ENCODE measurements at regions not wholly inside any gene's neighbourhood (a gene's known extent, or its start where the extent isn't known, plus 50 kb on each side); places are given as distances from the start of the nearest gene placed in this dataset.

GRCh38 chr13:85588359-85588758 lies 210.9 kb downstream of the SLITRK6 start:
- Histone ChIP-seq H3K27me3 (replicated peaks in 1 of 2; ENCODE audit: control insufficient read depth in 2 of 2, insufficient read depth in 2 of 2, low read length in 1 of 2) (no peaks in the 10 kb centered on the region), H4K20me1 (ENCODE audit: control insufficient read depth, insufficient read depth) (no peaks in the 10 kb centered on the region), H3K36me3 (ENCODE audit: control insufficient read depth in 2 of 2, insufficient read depth in 2 of 2, low read length in 1 of 2) (no peaks in the 10 kb centered on the region), H3K9ac (ENCODE audit: control insufficient read depth, insufficient read depth, low read length) (no peak overlapping the region), H3K79me2 (ENCODE audit: control insufficient read depth, insufficient read depth, low read length) (no peaks in the 10 kb centered on the region), H3K4me3 (no peak overlapping the region), H3K9me3 (replicated peaks; ENCODE audit: control insufficient read depth, insufficient read depth, low read length) (no peaks in the 10 kb centered on the region), H3K4me2 (ENCODE audit: control insufficient read depth, insufficient read depth) (no peak overlapping the region), H3K4me1 (ENCODE audit: control insufficient read depth, insufficient read depth, low read length) (no peaks in the 10 kb centered on the region), H2AFZ (ENCODE audit: control insufficient read depth, low read depth, low read length) (no peak overlapping the region), H3K27ac (ENCODE audit: control insufficient read depth, insufficient read depth) (no peak overlapping the region)
- no peak for TF ChIP-seq PKNOX1 (IDR thresholded peaks at IDR 0.05)
- no peak for TF ChIP-seq MEF2B (IDR thresholded peaks at IDR 0.05; ENCODE audit: partially characterized antibody, poor library complexity, severe bottlenecking)
- TF ChIP-seq NRF1 (conservative IDR thresholded peaks at IDR 0.05; ENCODE audit: low read depth, low read length), result no peak
- TF ChIP-seq BACH1 (IDR thresholded peaks at IDR 0.05; ENCODE audit: borderline replicate concordance), result no peak
- TF ChIP-seq FOXK2 (IDR thresholded peaks at IDR 0.05), result no peak
- BruUV-seq (replicated peaks), result no TSS peak
- ChIA-PET SMC1A (ENCODE audit: uncharacterized antibody, unreplicated experiment) (interaction anchor here (0.9 to 1.0 kb wide), 2 partner anchors 11 to 28 kb away, joined by 3 read pairs; no protein-coding TSS in a partner anchor), CTCF (interaction anchor here (0.7 kb wide), 1 partner anchor 12 kb away, joined by 3 read pairs; no protein-coding TSS in a partner anchor), RAD21 (ENCODE audit: unreplicated experiment) (no interaction called here), POLR2A (no interaction called here)
- in situ Hi-C loops (cut with MboI) (no loop called here), intact Hi-C loops (cut with micrococcal nuclease; ENCODE audit: unreplicated experiment) (no loop called here)
- ATAC-seq (no peak), FAIRE-seq (no peak), DNase-seq (ENCODE audit: low read depth, low spot score) (no peak)
- 19% methylated on average over 3 of the region's 3 CpGs for WGBS (ENCODE audit: insufficient coverage, insufficient replicate concordance, low lambda C conversion rate, missing lambda C conversion rate)

- no peak for FAIRE-seq
These were observed 212.4 kb downstream of the SLITRK6 start for GRCh38 chr13:85586856-85587255.

More at GRCh38 chr13:85586856-85587255, 212.4 kb downstream of the SLITRK6 start:
- Histone ChIP-seq H3K4me1 (ENCODE audit: control insufficient read depth, insufficient read depth, low read length) (no peaks in the 10 kb centered on the region), H3K27ac (ENCODE audit: control insufficient read depth, insufficient read depth) (no peak overlapping the region), H3K9me3 (replicated peaks; ENCODE audit: control insufficient read depth, insufficient read depth, low read length) (no peaks in the 10 kb centered on the region), H3K9ac (ENCODE audit: control insufficient read depth, insufficient read depth, low read length) (no peak overlapping the region), H3K4me3 (no peak overlapping the region), H4K20me1 (ENCODE audit: control insufficient read depth, insufficient read depth) (no peaks in the 10 kb centered on the region), H3K79me2 (ENCODE audit: control insufficient read depth, insufficient read depth, low read length) (no peaks in the 10 kb centered on the region), H3K27me3 (replicated peaks in 1 of 2; ENCODE audit: control insufficient read depth in 2 of 2, insufficient read depth in 2 of 2, low read length in 1 of 2) (no peaks in the 10 kb centered on the region), H3K36me3 (ENCODE audit: control insufficient read depth in 2 of 2, insufficient read depth in 2 of 2, low read length in 1 of 2) (no peaks in the 10 kb centered on the region), H3K4me2 (ENCODE audit: control insufficient read depth, insufficient read depth) (no peak overlapping the region), H2AFZ (ENCODE audit: control insufficient read depth, low read depth, low read length) (no peak overlapping the region)
- ChIA-PET POLR2A (no interaction called here), RAD21 (ENCODE audit: unreplicated experiment) (no interaction called here), CTCF (no interaction called here), SMC1A (ENCODE audit: uncharacterized antibody, unreplicated experiment) (no interaction called here)
- no peak for ATAC-seq
- no peak for DNase-seq (ENCODE audit: low read depth, low spot score)
- BruUV-seq (replicated peaks), result no TSS peak
- no peak for TF ChIP-seq SKIL (IDR thresholded peaks at IDR 0.05; ENCODE audit: low read depth, poor library complexity, severe bottlenecking)
- TF ChIP-seq SMAD5 (IDR thresholded peaks at IDR 0.05; ENCODE audit: low read depth), result no peak
- TF ChIP-seq RFX5 (IDR thresholded peaks at IDR 0.05; ENCODE audit: low read depth, low read length), result no peak
- TF ChIP-seq EED (IDR thresholded peaks at IDR 0.05; ENCODE audit: low read depth), result no peak
- no peak for TF ChIP-seq RELA (IDR thresholded peaks at IDR 0.05; ENCODE audit: borderline replicate concordance, partially characterized antibody)
- no peak for TF ChIP-seq MTA2 (IDR thresholded peaks at IDR 0.05; ENCODE audit: low read depth)
- TF ChIP-seq TBL1XR1 (IDR thresholded peaks at IDR 0.05; ENCODE audit: low read depth, low read length), result no peak
- in situ Hi-C loops (cut with MboI) (no loop called here), intact Hi-C loops (cut with micrococcal nuclease; ENCODE audit: unreplicated experiment) (no loop called here)
